Fibroblast of skin of right biceps (primary cell): ENCODE measurements at regions not wholly inside any gene's neighbourhood (a gene's known extent, or its start where the extent isn't known, plus 50 kb on each side); places are given as distances from the start of the nearest gene placed in this dataset.
A peak's percentile ranks its signal among the peaks of the same experiment; 100 is the strongest.
"Not testable (repeated sequence)": the region's sequence is repeated elsewhere in the genome, so short reads cannot be mapped to it uniquely, and the experiment has no call there.

Experiments used
- DNase-seq: peaks from one replicate; pipeline ENCODE4 v3.0.0-alpha.2; 2013

GRCh38 chr5:21315376-21315775, 1327.4 kb upstream of the CDH18 start:
- not testable (repeated sequence) for DNase-seq

GRCh38 chr5:21301205-21301604, 1313.2 kb upstream of the CDH18 start:
- DNase-seq, result not testable (repeated sequence)

GRCh38 chr5:21274361-21274760, 1286.4 kb upstream of the CDH18 start:
- DNase-seq, result not testable (repeated sequence)

- DNase-seq, result no peak
These were observed 1275.4 kb upstream of the CDH18 start for GRCh38 chr5:21263361-21263760.

- DNase-seq, result no peak
These were observed 1266.2 kb upstream of the CDH18 start for GRCh38 chr5:21254161-21254560.

- DNase-seq, result no peak
These were observed 1257.0 kb upstream of the CDH18 start for GRCh38 chr5:21244982-21245381.

- peak; percentile 7 for DNase-seq
These were observed 1250.8 kb upstream of the CDH18 start for GRCh38 chr5:21238786-21239185.

- peak; percentile 38 for DNase-seq
These were observed 1249.5 kb upstream of the CDH18 start for GRCh38 chr5:21237461-21237860.

- DNase-seq, result peak; percentile 80
These were observed 1249.0 kb upstream of the CDH18 start for GRCh38 chr5:21236971-21237427.

- DNase-seq, result peak; percentile 28
These were observed 1248.1 kb upstream of the CDH18 start for GRCh38 chr5:21236104-21236503.

- DNase-seq, result no peak
These were observed 1237.4 kb upstream of the CDH18 start for GRCh38 chr5:21225223-21226064.

GRCh38 chr5:21221616-21222015, 1233.6 kb upstream of the CDH18 start:
- DNase-seq, result no peak

- no peak for DNase-seq
These were observed 1232.0 kb upstream of the CDH18 start for GRCh38 chr5:21219966-21220365.

- DNase-seq, result peak; percentile 57
These were observed 1231.3 kb upstream of the CDH18 start for GRCh38 chr5:21219251-21219650.

- peak; percentile 9 for DNase-seq
These were observed 1224.0 kb upstream of the CDH18 start for GRCh38 chr5:21212026-21212425.

GRCh38 chr5:21209409-21209808, 1221.4 kb upstream of the CDH18 start:
- no peak for DNase-seq

GRCh38 chr5:21199087-21199486, 1211.1 kb upstream of the CDH18 start:
- no peak for DNase-seq

GRCh38 chr5:21195145-21195544, 1207.1 kb upstream of the CDH18 start:
- DNase-seq, result peak; percentile 10

GRCh38 chr5:21185536-21185935, 1197.5 kb upstream of the CDH18 start:
- no peak for DNase-seq

- no peak for DNase-seq
These were observed 1196.6 kb upstream of the CDH18 start for GRCh38 chr5:21184581-21184980.

GRCh38 chr5:21181609-21182125, 1193.7 kb upstream of the CDH18 start:
- DNase-seq, result no peak

- no peak for DNase-seq
These were observed 1185.5 kb upstream of the CDH18 start for GRCh38 chr5:21173526-21173925.

GRCh38 chr5:21173036-21173435, 1185.0 kb upstream of the CDH18 start:
- DNase-seq, result peak; percentile 16

- DNase-seq, result no peak
These were observed 1183.0 kb upstream of the CDH18 start for GRCh38 chr5:21171038-21171437.

- DNase-seq, result no peak
These were observed 1180.6 kb upstream of the CDH18 start for GRCh38 chr5:21168557-21168956.
